Liver (tissue), 8 donors: ENCODE measurements at regions not wholly inside any gene's neighbourhood (a gene's known extent, or its start where the extent isn't known, plus 50 kb on each side); places are given as distances from the start of the nearest gene placed in this dataset.

Source experiments
- DNase-seq: peaks from one replicate; pipeline ENCODE4 v3.0.0-alpha.2; 2017; ENCODE audit warnings: low spot score
- H3K27ac ChIP-seq, 2 donors: one replicate each; pipeline ENCODE4 v1.7.0; 2013; ENCODE audit warnings: inconsistent platforms in 2 of 2, low read length in 2 of 2, control low read depth in 1 of 2, low read depth in 1 of 2, mild to moderate bottlenecking in 1 of 2
- H3K27me3 ChIP-seq, 4 donors: one replicate each; pipeline versions ENCODE4 v1.6.1 to v1.7.0; 2013; ENCODE audit warnings: low read length in 3 of 4, inconsistent platforms in 1 of 4, mild to moderate bottlenecking in 1 of 4, moderate library complexity in 1 of 4; ENCODE audit not compliant: control insufficient read depth in 4 of 4, insufficient read depth in 4 of 4
- H3K36me3 ChIP-seq, 4 donors: one replicate each; pipeline versions ENCODE4 v1.6.1 to v1.7.0; 2013; ENCODE audit warnings: low read length in 3 of 4, mild to moderate bottlenecking in 3 of 4, low read depth in 1 of 4, moderate library complexity in 1 of 4; ENCODE audit not compliant: control insufficient read depth in 4 of 4, insufficient read depth in 3 of 4
- H3K4me1 ChIP-seq, 4 donors: one replicate each; pipeline versions ENCODE4 v1.6.1 to v1.7.0; 2013; ENCODE audit warnings: low read length in 3 of 4, mild to moderate bottlenecking in 3 of 4, moderate library complexity in 1 of 4; ENCODE audit not compliant: control insufficient read depth in 4 of 4, insufficient read depth in 4 of 4
- H3K4me3 ChIP-seq, 3 donors: one replicate each; pipeline versions ENCODE4 v1.6.1 to v1.7.0; 2013; ENCODE audit warnings: low read length in 3 of 3, control low read depth in 1 of 3, low read depth in 1 of 3, mild to moderate bottlenecking in 1 of 3
- H3K9ac ChIP-seq, 2 donors: one replicate each; pipeline ENCODE4 v1.7.0; 2013; ENCODE audit warnings: low read length in 2 of 2, mild to moderate bottlenecking in 2 of 2, moderate library complexity in 2 of 2, control low read depth in 1 of 2, low read depth in 1 of 2
- H3K9me3 ChIP-seq, 4 donors: one replicate each; pipeline versions ENCODE4 v1.6.1 to v1.7.0; 2013; ENCODE audit warnings: low read length in 3 of 4; ENCODE audit not compliant: control insufficient read depth in 4 of 4
- ATF3 ChIP-seq: IDR thresholded peaks from 2 replicates; pipeline ENCODE4 v1.6.1; 2016; ENCODE audit warnings: antibody characterized with exemption
- CTCF ChIP-seq: fragments of 150-350 bp; IDR thresholded peaks from 2 replicates; pipeline ENCODE4 v1.5.1; 2017; ENCODE audit warnings: improper control_type of control experiment, low read depth, low read length; ENCODE audit not compliant: missing input control
- EGR1 ChIP-seq, 2 donors: IDR thresholded peaks; 2 replicates each; pipeline ENCODE4 v1.6.1; 2016 to 2018; ENCODE audit warnings: antibody characterized with exemption in 2 of 2, low read depth in 2 of 2
- FOXA1 ChIP-seq: IDR thresholded peaks from 2 replicates; pipeline ENCODE4 v1.6.1; 2016; ENCODE audit warnings: antibody characterized with exemption
- FOXA2 ChIP-seq: IDR thresholded peaks from 2 replicates; pipeline ENCODE4 v1.6.1; 2016; ENCODE audit warnings: antibody characterized with exemption
- GABPA ChIP-seq, 2 donors: IDR thresholded peaks in 1 of 2; conservative IDR thresholded peaks in 1 of 2; 2 replicates each; pipeline ENCODE4 v1.6.1; 2016; ENCODE audit warnings: antibody characterized with exemption in 2 of 2, mild to moderate bottlenecking in 1 of 2, moderate library complexity in 1 of 2
- HNF4A ChIP-seq, 2 donors: conservative IDR thresholded peaks; 2 replicates each; pipeline ENCODE4 v1.6.1; 2016; ENCODE audit warnings: antibody characterized with exemption in 2 of 2, mild to moderate bottlenecking in 2 of 2
- HNF4G ChIP-seq: IDR thresholded peaks from 2 replicates; pipeline ENCODE4 v1.6.1; 2016; ENCODE audit warnings: antibody characterized with exemption
- JUND ChIP-seq, 2 donors: IDR thresholded peaks; 2 replicates each; pipeline ENCODE4 v1.6.1; 2016; ENCODE audit warnings: antibody characterized with exemption in 2 of 2
- MAX ChIP-seq: IDR thresholded peaks from 2 replicates; pipeline ENCODE4 v1.6.1; 2016; ENCODE audit warnings: antibody characterized with exemption
- NR2F2 ChIP-seq: IDR thresholded peaks from 2 replicates; pipeline ENCODE4 v1.6.1; 2016; ENCODE audit warnings: antibody characterized with exemption
- RAD21 ChIP-seq, 2 donors: IDR thresholded peaks; 2 replicates each; pipeline ENCODE4 v1.6.1; 2016; ENCODE audit warnings: antibody characterized with exemption in 2 of 2, mild to moderate bottlenecking in 2 of 2
- REST ChIP-seq: IDR thresholded peaks from 2 replicates; pipeline ENCODE4 v1.6.1; 2016; ENCODE audit warnings: antibody characterized with exemption, mild to moderate bottlenecking
- SP1 ChIP-seq: IDR thresholded peaks from 2 replicates; pipeline ENCODE4 v1.6.1; 2018; ENCODE audit warnings: antibody characterized with exemption, mild to moderate bottlenecking
- TAF1 ChIP-seq: conservative IDR thresholded peaks from 2 replicates; pipeline ENCODE4 v1.6.1; 2016; ENCODE audit warnings: antibody characterized with exemption, mild to moderate bottlenecking
- YY1 ChIP-seq: IDR thresholded peaks from 2 replicates; pipeline ENCODE4 v1.6.1; 2016; ENCODE audit warnings: antibody characterized with exemption, mild to moderate bottlenecking
- ZBTB33 ChIP-seq: IDR thresholded peaks from 2 replicates; pipeline ENCODE4 v1.6.1; 2016; ENCODE audit warnings: antibody characterized with exemption
- WGBS: extraction: QIAGEN DNeasy Blood & Tissue Kit; methylation state at CpG from one replicate; pipeline ENCODE4 v1.1.7; 2013; 5-methylcytosine and 5-hydroxymethylcytosine counted together
- donor health status: healthy.
- donor health status: healthy.
- donor health status: healthy.
- donor health status: healthy.
- donor health status: healthy.

GRCh38 chrX:142363501-142363900 lies 158.4 kb upstream of the MAGEC2 start:
- TF ChIP-seq RAD21 (IDR thresholded peaks at IDR 0.05) (no peak), SP1 (no peak), JUND (IDR thresholded peaks at IDR 0.05) (no peak), ATF3 (no peak), HNF4G (no peak), NR2F2 (no peak), ZBTB33 (no peak), FOXA2 (no peak), HNF4A (conservative IDR thresholded peaks at IDR 0.05) (no peak), MAX (no peak), TAF1 (no peak), CTCF (no peak), FOXA1 (no peak), REST (no peak), GABPA (IDR thresholded peaks at IDR 0.05 in 1 of 2, conservative IDR thresholded peaks at IDR 0.05 in 1 of 2) (no peak), YY1 (no peak)
- no peaks in the 10 kb centered on the region for H3K4me1 ChIP-seq
- no peak overlapping the region for H3K4me3 ChIP-seq
- no peaks in the 10 kb centered on the region for H3K9me3 ChIP-seq
- no peaks in the 10 kb centered on the region for H3K36me3 ChIP-seq
- no peak for DNase-seq
- 77% methylated on average over 5 of the region's 5 CpGs for WGBS
- no peak overlapping the region for H3K9ac ChIP-seq
- no peaks in the 10 kb centered on the region for H3K27me3 ChIP-seq
- no peak overlapping the region for H3K27ac ChIP-seq

GRCh38 chrX:142359331-142359730 lies 154.2 kb upstream of the MAGEC2 start:
- no peaks in the 10 kb centered on the region for H3K27me3 ChIP-seq
- no peak for DNase-seq
- H3K9me3 ChIP-seq, result no peaks in the 10 kb centered on the region
- H3K4me1 ChIP-seq, result no peaks in the 10 kb centered on the region
- H3K4me3 ChIP-seq, result no peak overlapping the region
- H3K9ac ChIP-seq, result no peak overlapping the region
- no peaks in the 10 kb centered on the region for H3K36me3 ChIP-seq
- H3K27ac ChIP-seq, result no peak overlapping the region
- 62% methylated on average over 2 of the region's 2 CpGs for WGBS
- TF ChIP-seq NR2F2 (no peak), CTCF (no peak), HNF4A (conservative IDR thresholded peaks at IDR 0.05) (no peak), MAX (no peak), EGR1 (IDR thresholded peaks at IDR 0.05; ENCODE audit: low read depth in 2 of 2) (no peak), ATF3 (no peak), REST (no peak), TAF1 (no peak), HNF4G (no peak)
